Effector memory CD8-positive, alpha-beta T cell (primary cell): ENCODE measurements at regions not wholly inside any gene's neighbourhood (a gene's known extent, or its start where the extent isn't known, plus 50 kb on each side); places are given as distances from the start of the nearest gene placed in this dataset.

Experiments
- ATAC-seq: fragments of 150-1000 bp; cut with Tn5 transposase; replicated peaks from 2 replicates; pipeline ENCODE4 v1.10.0; 2021; ENCODE audit warnings: mild to moderate bottlenecking, moderate library complexity
- DNase-seq, 3 experiments: peaks; one replicate each; pipeline ENCODE4 v3.0.0; 2021
- H3K27ac Mint-ChIP-seq, 2 donors: one replicate each; pipeline ENCODE4 v1.8.0; 2022; ENCODE audit warnings: mild to moderate bottlenecking in 2 of 2, mixed read lengths in 2 of 2, moderate library complexity in 2 of 2
- H3K27me3 Mint-ChIP-seq, 2 donors: one replicate each; pipeline ENCODE4 v1.8.0; 2022; ENCODE audit warnings: mixed read lengths in 2 of 2
- H3K36me3 Mint-ChIP-seq: one replicate; pipeline ENCODE4 v1.8.0; 2022; ENCODE audit warnings: mild to moderate bottlenecking, moderate library complexity, mixed read lengths; ENCODE audit not compliant: insufficient read depth
- H3K4me1 Mint-ChIP-seq, 2 donors: one replicate each; pipeline ENCODE4 v1.8.0; 2022; ENCODE audit warnings: low read depth in 2 of 2, mixed read lengths in 2 of 2
- H3K4me3 Mint-ChIP-seq, 2 donors: one replicate each; pipeline ENCODE4 v1.8.0; 2022; ENCODE audit warnings: mild to moderate bottlenecking in 2 of 2, mixed read lengths in 2 of 2, moderate library complexity in 2 of 2
- H3K9me3 Mint-ChIP-seq, 2 donors: one replicate each; pipeline ENCODE4 v1.8.0; 2022; ENCODE audit warnings: mixed read lengths in 2 of 2

GRCh38 chr11:128298271-128298670 lies 289.1 kb downstream of the ETS1 start:
- Mint-ChIP-seq H3K36me3 (peaks cover 23% of the 10 kb centered on the region), H3K27ac (peak overlapping the region; percentile 94 to 97), H3K4me1 (peaks cover 64 to 74% of the 10 kb centered on the region in 2 donors), H3K27me3 (no peaks in the 10 kb centered on the region), H3K9me3 (no peaks in the 10 kb centered on the region), H3K4me3 (peak overlapping the region; percentile 50 to 56)
- no peak for DNase-seq
- no peak for ATAC-seq

DNA sequence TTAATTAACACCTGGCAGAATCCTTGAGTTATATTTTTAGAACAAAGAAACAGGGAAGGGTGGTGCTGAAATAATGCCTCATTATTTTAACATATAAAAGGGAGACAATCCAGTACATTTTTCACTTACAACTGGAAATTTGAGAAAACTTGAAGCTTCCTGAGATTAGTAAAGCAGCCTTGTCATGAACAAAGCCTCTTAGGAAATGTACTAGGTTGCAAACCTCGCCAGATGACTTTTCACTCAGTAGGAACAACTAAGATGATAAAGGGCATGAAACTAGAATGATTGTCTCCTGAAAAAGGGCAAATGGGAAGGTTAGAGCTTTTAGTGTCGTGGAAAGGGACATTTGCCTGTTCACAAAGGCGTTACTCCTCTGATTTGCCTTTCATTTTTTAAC lies 289.6 kb downstream of the ETS1 start:
- Mint-ChIP-seq H3K36me3 (peaks cover 19% of the 10 kb centered on the region), H3K27me3 (no peaks in the 10 kb centered on the region), H3K4me1 (peaks cover 64 to 74% of the 10 kb centered on the region in 2 donors), H3K4me3 (peak overlapping the region in 1 of 2 donors; percentile 50), H3K9me3 (no peaks in the 10 kb centered on the region), H3K27ac (peak overlapping the region in 1 of 2 donors; percentile 97)
- DNase-seq = no peak
- ATAC-seq = no peak

DNA sequence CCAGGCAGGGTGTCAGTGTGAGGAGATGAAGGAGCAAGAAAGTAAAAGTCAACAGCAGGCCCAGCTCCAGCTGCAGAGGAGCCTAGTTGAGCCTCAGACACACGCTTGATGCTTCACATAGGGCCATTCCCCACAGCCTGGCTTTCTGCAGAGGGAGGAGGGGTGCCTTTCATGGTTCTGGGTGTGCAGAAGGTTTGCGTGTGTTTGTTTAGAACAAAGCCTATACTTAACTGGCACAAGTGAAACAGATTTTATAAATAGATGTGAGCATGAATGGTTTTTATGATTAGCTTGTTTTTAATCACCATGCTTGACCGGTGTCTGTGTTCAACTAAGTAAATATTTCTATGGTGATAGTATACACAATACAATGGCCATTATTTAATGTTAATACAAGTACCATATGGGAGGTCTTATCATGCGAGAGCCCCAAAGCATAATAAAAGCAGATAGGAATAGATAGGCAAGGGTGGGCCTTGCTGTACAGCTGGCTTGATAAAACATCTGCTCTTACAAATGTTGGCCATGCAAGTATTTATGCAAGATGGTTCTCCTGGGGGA lies 290.2 kb downstream of the ETS1 start:
- no peak for DNase-seq
- Mint-ChIP-seq H3K36me3 (peaks cover 13% of the 10 kb centered on the region), H3K27me3 (no peaks in the 10 kb centered on the region), H3K4me3 (no peak overlapping the region), H3K9me3 (no peaks in the 10 kb centered on the region), H3K4me1 (peaks cover 65 to 76% of the 10 kb centered on the region in 2 donors), H3K27ac (peak overlapping the region in 1 of 2 donors; percentile 97)
- ATAC-seq = no peak

DNA sequence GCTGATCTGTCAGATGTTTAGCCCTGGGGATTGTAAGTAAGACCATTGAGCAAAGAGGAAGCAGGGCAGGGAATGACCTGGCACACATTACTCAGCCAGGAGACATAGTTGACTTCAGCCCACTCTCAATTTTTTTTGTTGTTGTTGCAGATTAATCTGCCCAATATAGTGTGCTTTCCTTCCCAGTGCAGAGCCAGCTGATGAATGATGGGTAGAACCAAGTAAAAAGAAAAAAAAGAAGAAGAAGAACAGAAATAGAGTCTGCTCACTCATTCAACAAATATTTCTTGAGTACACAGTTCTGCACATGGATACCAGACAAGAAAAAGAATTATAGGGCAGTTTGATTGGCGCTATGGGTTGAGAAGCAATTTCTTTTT lies 292.7 kb downstream of the ETS1 start:
- ATAC-seq (no peak), DNase-seq (no peak)
- Mint-ChIP-seq H3K9me3 (no peaks in the 10 kb centered on the region), H3K4me3 (no peak overlapping the region), H3K27me3 (no peaks in the 10 kb centered on the region), H3K36me3 (peaks cover 19% of the 10 kb centered on the region), H3K4me1 (peaks cover 76 to 81% of the 10 kb centered on the region in 2 donors), H3K27ac (peak overlapping the region in 1 of 2 donors; percentile 6)

DNA sequence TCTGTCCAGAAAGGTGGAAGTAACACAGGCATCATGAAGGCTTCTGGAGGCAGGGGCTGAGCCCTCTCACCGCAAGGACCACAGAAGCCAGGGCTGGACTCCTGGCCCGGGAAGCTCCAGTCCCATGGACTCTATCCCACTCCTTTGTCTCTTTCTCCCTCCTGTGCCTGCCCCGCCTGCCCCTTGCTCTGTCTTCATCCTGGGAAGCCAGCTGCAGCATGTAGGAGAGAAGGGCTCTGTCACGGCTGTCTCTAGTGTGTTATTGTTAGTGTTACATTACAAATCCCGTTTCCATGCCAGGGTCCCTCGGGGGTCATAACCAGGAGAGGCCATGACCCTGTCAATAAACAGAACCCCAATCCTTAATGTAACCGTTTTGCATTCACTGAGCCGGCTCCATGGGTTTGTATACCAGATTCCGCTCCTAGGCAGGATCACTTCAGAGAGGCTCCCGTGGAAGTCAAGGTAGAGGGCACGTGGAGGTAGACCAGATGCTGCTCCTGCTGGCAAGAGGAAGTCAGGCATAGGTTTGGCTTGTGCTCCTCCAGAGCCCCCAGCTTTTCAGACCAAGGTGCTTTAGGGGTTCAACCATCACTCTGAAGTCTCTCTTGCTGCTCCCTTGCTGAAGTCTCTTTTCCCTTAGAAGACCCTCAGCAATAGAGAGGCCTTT lies 293.2 kb downstream of the ETS1 start:
- Mint-ChIP-seq H3K4me3 (no peak overlapping the region), H3K9me3 (no peaks in the 10 kb centered on the region), H3K36me3 (peaks cover 19% of the 10 kb centered on the region), H3K4me1 (peaks cover 74 to 81% of the 10 kb centered on the region in 2 donors), H3K27ac (peak overlapping the region in 1 of 2 donors; percentile 6), H3K27me3 (no peaks in the 10 kb centered on the region)
- DNase-seq (no peak), ATAC-seq (no peak)

DNA sequence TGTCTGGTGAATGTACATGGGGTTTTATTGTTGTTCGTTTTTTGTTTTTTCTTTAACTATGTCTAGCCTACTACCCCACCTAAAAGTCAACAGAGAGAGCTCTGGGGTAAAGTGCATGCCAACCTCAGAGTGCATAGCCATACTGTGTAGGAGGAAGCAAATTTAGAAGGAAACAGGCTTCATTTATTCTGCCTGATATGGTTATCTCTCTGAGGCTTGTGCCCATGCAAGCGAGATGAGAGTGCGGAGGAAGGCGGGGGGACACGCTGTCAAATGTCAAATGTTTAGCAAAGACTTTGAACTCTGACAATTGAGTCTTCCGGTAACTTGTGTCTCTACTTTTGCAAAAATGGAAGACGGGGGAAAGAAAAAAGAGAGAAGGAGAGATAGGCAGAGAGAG lies 295.5 kb downstream of the ETS1 start:
- Mint-ChIP-seq H3K27ac (peak overlapping the region; percentile 98 to 100), H3K4me3 (peak overlapping the region; percentile 82 to 92), H3K27me3 (no peaks in the 10 kb centered on the region), H3K36me3 (peaks cover 19% of the 10 kb centered on the region), H3K9me3 (no peaks in the 10 kb centered on the region), H3K4me1 (peaks cover 68 to 81% of the 10 kb centered on the region in 2 donors)
- ATAC-seq (peak; percentile 12), DNase-seq (no peak)

GRCh38 chr11:128291007-128291406 lies 296.4 kb downstream of the ETS1 start:
- Mint-ChIP-seq H3K27me3 (no peaks in the 10 kb centered on the region), H3K36me3 (peaks cover 19% of the 10 kb centered on the region), H3K9me3 (no peaks in the 10 kb centered on the region), H3K4me3 (peak overlapping the region; percentile 82 to 92), H3K4me1 (peaks cover 71 to 83% of the 10 kb centered on the region in 2 donors), H3K27ac (peak overlapping the region; percentile 98 to 100)
- peak; percentile 4 for ATAC-seq
- DNase-seq = no peak

- H3K9me3 Mint-ChIP-seq = no peaks in the 10 kb centered on the region
- peak overlapping the region; percentile 98 to 100 for H3K27ac Mint-ChIP-seq
- ATAC-seq (peak; percentile 81), DNase-seq (peak; percentile 73 to 77 (median 74))
- H3K4me1 Mint-ChIP-seq = peaks cover 73 to 85% of the 10 kb centered on the region in 2 donors
- no peaks in the 10 kb centered on the region for H3K27me3 Mint-ChIP-seq
- peak overlapping the region; percentile 82 to 92 for H3K4me3 Mint-ChIP-seq
- H3K36me3 Mint-ChIP-seq = peaks cover 19% of the 10 kb centered on the region
Observed at GRCh38 chr11:128290106-128290840, 297.1 kb downstream of the ETS1 start.

DNA sequence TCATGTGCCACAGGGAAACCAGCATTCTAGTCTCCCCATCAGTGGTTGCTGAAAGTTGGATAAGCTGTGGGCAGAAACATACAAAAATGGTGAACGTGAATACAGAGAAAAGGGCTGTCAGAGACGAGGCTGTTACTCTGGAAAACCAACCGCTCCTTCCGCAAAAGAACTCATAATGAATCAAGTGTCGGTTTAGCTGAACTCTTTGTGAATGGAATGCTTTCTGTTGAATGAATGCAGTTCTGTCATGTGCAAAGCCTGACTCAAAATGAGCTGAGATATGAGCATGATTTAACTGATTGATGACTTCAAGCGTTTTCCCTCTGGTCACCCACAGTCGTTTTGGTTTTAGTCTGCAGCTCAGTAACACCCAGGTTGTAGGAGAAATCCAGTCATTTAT lies 298.3 kb downstream of the ETS1 start:
- DNase-seq = no peak
- no peaks in the 10 kb centered on the region for H3K27me3 Mint-ChIP-seq
- H3K36me3 Mint-ChIP-seq = peaks cover 19% of the 10 kb centered on the region
- no peak for ATAC-seq
- peak overlapping the region; percentile 5 to 46 for H3K4me3 Mint-ChIP-seq
- H3K27ac Mint-ChIP-seq = peak overlapping the region; percentile 98 to 100
- H3K4me1 Mint-ChIP-seq = peaks cover 72 to 89% of the 10 kb centered on the region in 2 donors
- H3K9me3 Mint-ChIP-seq = no peaks in the 10 kb centered on the region

DNA sequence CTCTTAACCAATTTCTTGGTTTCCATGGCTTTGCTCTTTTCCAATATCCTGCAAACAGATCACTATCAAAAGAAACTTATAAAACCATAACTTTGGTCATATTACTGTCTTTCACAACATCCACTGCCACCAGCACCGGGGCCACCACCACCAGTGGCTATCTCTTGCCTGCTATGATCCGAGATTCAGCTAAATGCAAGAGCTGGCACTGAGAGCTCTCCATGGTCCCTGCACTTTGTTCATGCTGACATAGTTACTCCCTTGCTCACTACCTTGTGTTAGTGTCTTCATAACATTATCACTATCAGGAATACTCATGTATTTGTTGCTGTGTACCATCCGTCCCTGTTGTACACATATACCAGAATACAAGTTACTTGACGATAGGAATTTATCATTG lies 299.0 kb downstream of the ETS1 start:
- no peak for ATAC-seq
- H3K9me3 Mint-ChIP-seq = no peaks in the 10 kb centered on the region
- H3K36me3 Mint-ChIP-seq = peaks cover 19% of the 10 kb centered on the region
- no peaks in the 10 kb centered on the region for H3K27me3 Mint-ChIP-seq
- peaks cover 71 to 89% of the 10 kb centered on the region in 2 donors for H3K4me1 Mint-ChIP-seq
- peak overlapping the region; percentile 5 to 46 for H3K4me3 Mint-ChIP-seq
- peak overlapping the region; percentile 98 to 100 for H3K27ac Mint-ChIP-seq
- DNase-seq = no peak

GRCh38 chr11:128285321-128285720 lies 302.0 kb downstream of the ETS1 start:
- DNase-seq = no peak
- no peaks in the 10 kb centered on the region for H3K27me3 Mint-ChIP-seq
- H3K27ac Mint-ChIP-seq = peak overlapping the region; percentile 93 to 98

GRCh38 chr11:128284634-128285033 lies 302.7 kb downstream of the ETS1 start:
- Mint-ChIP-seq H3K27ac (peak overlapping the region; percentile 93 to 98), H3K4me1 (peaks cover 37 to 60% of the 10 kb centered on the region in 2 donors), H3K4me3 (peak overlapping the region; percentile 42 to 57), H3K36me3 (no peaks in the 10 kb centered on the region), H3K9me3 (no peaks in the 10 kb centered on the region), H3K27me3 (peaks cover 0 to 2% of the 10 kb centered on the region in 2 donors)
- DNase-seq (no peak), ATAC-seq (no peak)

More at GRCh38 chr11:128285321-128285720, 302.0 kb downstream of the ETS1 start:
- H3K4me1 Mint-ChIP-seq = peaks cover 44 to 62% of the 10 kb centered on the region in 2 donors
- H3K9me3 Mint-ChIP-seq = no peaks in the 10 kb centered on the region
- peak; percentile 18 for ATAC-seq
- H3K36me3 Mint-ChIP-seq = peaks cover 5% of the 10 kb centered on the region
- H3K4me3 Mint-ChIP-seq = peak overlapping the region; percentile 42 to 57

DNA sequence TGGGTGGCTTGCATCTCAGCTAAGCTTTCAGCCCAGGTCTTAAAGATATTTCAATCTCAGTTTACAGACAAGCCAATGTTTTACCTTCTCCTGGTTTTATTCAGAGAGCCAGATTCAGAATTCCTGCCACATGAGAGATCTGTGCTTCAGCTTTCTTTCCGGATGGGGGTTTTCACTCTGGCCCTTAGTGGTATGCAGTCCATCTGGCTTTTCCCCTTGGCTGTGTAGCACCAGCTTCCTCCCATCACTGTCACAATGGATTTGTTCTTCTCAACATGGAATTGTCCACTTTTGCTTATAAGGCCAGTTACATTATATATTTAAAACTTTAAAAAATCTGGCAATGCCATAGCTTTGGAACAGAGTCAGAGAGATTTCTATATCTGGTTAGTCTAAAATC lies 303.9 kb downstream of the ETS1 start:
- Mint-ChIP-seq H3K4me1 (peaks cover 28 to 48% of the 10 kb centered on the region in 2 donors), H3K27me3 (peaks cover 0 to 8% of the 10 kb centered on the region in 2 donors), H3K9me3 (no peaks in the 10 kb centered on the region), H3K27ac (peak overlapping the region in 1 of 2 donors; percentile 70), H3K4me3 (no peak overlapping the region), H3K36me3 (no peaks in the 10 kb centered on the region)
- ATAC-seq = no peak
- DNase-seq = no peak
